ENCODE measurements at regions not wholly inside any gene's neighbourhood (a gene's known extent, or its start where the extent isn't known, plus 50 kb on each side); places are given as distances from the start of the nearest gene placed in this dataset.

GRCh38 chr12:89928467-89928866 lies 219.8 kb upstream of the ATP2B1 start:
- no peak for TF ChIP-seq CTCF (IDR thresholded peaks at IDR 0.05 in 8 of 11, conservative IDR thresholded peaks at IDR 0.05 in 3 of 11)
- TF ChIP-seq POLR2A (IDR thresholded peaks at IDR 0.05): no peak

All from spleen (tissue), 7 donors.